ENCODE measurements at regions not wholly inside any gene's neighbourhood (a gene's known extent, or its start where the extent isn't known, plus 50 kb on each side); places are given as distances from the start of the nearest gene placed in this dataset.

DNA sequence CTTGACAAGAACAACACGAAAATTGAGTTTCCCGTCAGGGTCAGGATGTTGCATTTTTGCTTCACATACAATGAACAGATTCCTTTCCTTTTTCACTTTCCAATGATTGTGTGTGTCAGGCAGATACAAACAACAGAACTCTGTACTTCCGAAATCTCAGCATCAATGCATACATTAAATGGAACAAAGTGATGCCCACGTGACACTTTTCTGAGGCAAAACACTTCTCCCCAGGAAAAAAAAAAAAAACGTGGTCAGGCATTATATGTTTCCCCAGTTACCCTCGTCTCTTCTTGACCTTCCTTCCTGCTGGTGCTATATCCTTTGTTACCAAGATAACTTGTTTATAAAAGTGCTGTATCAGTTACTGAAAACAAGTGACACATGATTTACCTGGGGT, 181.8 kb downstream of the ZNF281 start:
- TF ChIP-seq, protein P1, sequence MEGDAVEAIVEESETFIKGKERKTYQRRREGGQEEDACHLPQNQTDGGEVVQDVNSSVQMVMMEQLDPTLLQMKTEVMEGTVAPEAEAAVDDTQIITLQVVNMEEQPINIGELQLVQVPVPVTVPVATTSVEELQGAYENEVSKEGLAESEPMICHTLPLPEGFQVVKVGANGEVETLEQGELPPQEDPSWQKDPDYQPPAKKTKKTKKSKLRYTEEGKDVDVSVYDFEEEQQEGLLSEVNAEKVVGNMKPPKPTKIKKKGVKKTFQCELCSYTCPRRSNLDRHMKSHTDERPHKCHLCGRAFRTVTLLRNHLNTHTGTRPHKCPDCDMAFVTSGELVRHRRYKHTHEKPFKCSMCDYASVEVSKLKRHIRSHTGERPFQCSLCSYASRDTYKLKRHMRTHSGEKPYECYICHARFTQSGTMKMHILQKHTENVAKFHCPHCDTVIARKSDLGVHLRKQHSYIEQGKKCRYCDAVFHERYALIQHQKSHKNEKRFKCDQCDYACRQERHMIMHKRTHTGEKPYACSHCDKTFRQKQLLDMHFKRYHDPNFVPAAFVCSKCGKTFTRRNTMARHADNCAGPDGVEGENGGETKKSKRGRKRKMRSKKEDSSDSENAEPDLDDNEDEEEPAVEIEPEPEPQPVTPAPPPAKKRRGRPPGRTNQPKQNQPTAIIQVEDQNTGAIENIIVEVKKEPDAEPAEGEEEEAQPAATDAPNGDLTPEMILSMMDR (IDR thresholded peaks at IDR 0.05; ENCODE audit: borderline replicate concordance, extremely low read depth, insufficient read depth) = no peak

More for the DNA sequence above, 181.8 kb downstream of the ZNF281 start:
- intact Hi-C loops (cut with DNase I) = no loop called here
- DNase-seq = peak in 1 of 5 donors; percentile 22
- no peak overlapping the region for H3K27ac ChIP-seq (ENCODE audit: low read depth in 2 of 2, low read length in 2 of 2)
- no peaks in the 10 kb centered on the region for H3K36me3 ChIP-seq (ENCODE audit: control insufficient read depth in 2 of 3, insufficient read depth in 3 of 3, low read length in 3 of 3)
- H3K9ac ChIP-seq (ENCODE audit: low read length in 3 of 3) = no peak overlapping the region
- no peaks in the 10 kb centered on the region for H3K9me3 ChIP-seq (ENCODE audit: control insufficient read depth in 2 of 3, insufficient read depth in 1 of 3, low read length in 3 of 3)
- no peaks in the 10 kb centered on the region for H3K4me1 ChIP-seq (ENCODE audit: control insufficient read depth in 2 of 3, insufficient read depth in 2 of 3, low read depth in 1 of 3, low read length in 3 of 3)
- no peak overlapping the region for H3K4me3 ChIP-seq (ENCODE audit: low read length in 3 of 3)
- H3K27me3 ChIP-seq (ENCODE audit: control insufficient read depth, insufficient read depth, low read length) = no peaks in the 10 kb centered on the region
- FAIRE-seq = no peak

Measured in kidney (tissue), 13 donors.